ENCODE measurements at regions not wholly inside any gene's neighbourhood (a gene's known extent, or its start where the extent isn't known, plus 50 kb on each side); places are given as distances from the start of the nearest gene placed in this dataset.

DNA sequence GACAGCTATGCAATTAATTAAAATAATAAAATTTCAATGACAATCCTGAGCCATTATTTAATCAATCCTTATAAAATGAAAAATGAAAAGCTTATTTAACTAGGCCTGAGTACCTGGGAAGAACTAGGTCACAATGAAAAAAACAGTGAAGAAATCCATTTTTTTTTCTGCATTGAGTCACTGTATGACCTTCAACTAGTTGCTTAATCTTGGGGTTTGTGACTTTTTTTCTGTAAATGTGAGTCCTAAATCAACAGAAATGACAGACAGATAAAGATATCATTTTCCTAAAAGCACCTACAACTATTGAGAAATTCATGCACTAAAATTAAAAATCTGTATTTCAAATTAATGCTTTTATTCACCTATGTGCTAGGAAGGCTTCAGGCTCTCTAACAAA lies 96.8 kb downstream of the TMEM26 start:
- no peak for FAIRE-seq

DNA sequence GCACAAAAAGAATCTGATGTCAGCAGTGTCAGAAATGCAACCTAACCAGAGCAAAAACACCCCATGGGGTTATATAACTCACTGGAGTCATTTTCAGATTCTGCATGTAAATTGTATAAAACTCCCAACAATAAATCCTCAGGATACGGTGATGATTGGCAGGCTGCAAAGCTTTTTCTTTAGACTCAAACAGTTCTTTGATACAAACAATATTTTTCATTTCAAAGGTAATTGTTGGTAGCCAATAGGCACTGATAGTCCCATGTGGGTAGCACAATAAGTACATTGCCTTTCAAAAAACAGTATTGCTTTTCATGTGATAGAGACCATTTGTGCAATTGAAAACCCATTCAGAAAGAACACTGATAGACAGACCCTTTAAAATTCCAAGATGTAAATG lies 98.0 kb downstream of the TMEM26 start:
- FAIRE-seq: no peak

DNA sequence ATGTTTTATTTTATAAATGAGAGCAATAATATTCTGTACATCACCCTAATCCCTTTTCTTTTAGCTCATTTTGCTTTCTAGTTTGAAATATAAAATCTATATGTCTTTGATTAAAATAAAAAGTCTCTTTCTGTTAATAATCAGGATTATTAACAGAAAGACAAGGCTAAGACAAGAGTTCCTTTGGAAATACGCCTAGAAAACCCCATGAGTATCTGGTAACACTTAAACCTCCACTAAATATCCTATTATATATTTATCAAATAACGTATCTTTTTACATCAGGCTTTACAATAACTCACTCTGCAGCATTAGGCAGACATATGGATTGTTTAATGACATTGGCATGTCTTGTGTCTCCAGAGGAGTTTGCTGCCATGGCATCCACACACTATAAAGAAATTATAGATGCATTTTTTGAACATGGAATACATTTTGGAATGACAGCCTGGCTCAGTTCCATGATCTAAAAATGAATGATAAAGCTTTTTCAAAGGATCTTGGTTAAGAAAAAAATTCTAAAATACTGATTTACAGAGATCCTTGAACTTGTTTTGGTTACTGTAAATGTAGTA lies 98.7 kb downstream of the TMEM26 start:
- no peak for FAIRE-seq

DNA sequence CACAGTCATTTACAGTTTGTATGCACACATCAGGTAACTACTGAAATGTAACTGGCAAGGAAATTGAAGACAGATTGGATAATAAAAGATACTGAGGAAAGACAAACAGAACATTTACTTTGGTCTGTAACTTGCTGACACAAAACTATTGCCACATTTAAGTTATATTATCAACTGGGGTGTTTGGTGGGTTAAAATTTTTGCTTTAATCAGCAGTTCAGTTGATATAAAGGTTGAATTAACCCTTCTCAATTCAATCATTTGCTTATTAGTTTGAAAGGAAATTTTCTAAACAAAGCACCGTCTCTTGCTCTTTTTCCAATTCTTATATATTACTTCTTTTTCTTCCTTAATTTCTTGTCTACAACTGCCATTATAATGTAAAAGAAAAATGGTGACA lies 102.4 kb downstream of the TMEM26 start:
- FAIRE-seq: no peak

DNA sequence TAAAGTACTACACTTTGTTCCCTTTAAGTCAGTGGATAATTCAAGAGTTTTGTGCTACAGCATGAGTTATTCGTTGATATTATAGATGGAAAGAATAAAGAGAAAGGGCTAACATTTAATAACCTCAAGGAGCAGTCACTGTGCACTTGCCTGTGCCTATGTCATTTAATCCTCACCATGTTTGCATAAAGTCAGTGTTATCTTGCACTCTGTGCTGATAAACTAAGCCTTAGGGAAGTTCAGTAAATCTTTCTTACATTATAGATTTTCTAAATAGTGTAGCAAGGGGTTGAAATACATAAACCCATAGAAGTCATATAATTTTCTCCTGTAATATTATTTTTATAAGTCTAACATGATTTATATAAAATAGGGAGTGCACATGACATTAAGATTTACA lies 103.1 kb downstream of the TMEM26 start:
- FAIRE-seq: no peak

DNA sequence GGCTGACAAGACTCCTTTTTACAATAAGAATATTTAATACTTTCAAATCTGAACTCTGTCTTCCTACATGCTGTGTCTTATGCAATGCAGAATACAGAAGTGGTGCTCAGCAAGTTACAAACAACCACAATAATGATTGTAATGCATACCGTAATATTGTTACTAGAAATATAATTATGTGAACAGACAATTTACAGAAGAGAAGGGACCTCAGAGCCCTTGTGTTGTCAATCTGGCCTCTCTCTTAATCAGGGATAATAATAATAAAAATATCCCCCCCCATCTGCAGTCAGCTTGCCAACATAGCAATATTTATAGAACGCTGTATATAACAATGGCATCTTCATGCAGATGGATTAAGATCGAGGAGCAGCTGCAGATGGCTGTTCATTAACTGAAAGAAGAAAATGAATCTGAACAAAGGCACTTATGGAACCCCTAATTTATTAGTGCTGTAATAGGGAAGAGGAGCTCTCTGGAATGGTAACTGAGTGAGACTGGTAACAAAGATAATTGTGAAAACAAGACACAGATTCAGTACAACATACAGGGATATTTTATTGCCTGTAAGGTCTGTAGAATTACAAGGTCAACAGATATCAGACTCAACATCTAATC lies 106.3 kb downstream of the TMEM26 start:
- no peak for FAIRE-seq

DNA sequence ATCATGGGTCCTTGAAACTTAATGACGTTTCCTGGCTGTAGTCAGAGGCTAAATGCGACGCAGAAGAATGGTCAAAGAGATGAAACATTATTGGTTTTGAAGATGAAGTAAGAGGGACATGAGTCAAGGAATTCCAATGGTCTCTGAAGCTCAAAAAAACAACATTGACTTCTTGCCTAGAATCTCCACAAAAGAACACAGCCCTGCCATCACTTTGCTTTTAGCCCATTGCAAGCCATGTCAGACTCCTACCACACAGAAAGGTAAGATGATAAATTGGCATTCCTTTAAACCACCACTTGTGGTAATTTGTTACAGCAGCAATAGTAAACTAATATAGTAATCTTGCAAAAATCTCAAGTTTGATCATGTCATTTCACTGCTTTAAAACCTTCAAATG lies 109.4 kb downstream of the TMEM26 start:
- FAIRE-seq: no peak

DNA sequence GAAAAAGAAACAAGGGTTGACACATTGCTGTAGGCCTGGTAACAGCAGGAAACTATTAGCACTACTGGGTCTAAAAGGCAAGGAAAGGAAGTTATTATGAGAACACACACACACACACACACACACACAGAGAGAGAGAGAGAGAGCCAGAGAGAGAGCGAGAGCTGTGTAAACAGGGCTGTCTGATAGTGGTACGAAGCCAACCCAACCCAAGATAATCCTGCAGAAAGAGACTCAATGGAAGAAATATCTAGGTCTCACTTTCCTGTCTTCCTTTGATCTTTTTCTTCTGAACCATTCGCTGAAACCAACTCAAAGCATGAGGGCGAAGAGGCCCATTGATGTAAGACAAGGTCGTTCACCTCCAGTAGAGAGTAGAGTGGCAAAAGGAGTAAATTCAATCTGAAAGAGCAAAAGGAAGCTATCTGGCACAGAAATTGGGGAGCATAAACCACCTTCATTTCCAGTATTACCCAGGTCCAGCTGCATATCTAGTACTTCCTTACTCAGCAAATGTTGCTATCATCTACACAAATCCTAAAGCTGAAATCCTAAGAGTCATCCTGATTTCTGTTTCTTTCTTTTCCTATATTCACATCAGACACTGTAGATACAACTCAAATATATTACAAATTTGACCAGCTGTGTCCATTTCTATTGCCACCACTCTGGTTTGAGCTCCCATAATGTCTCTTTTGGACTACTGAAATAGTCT lies 110.2 kb downstream of the TMEM26 start:
- FAIRE-seq: no peak

DNA sequence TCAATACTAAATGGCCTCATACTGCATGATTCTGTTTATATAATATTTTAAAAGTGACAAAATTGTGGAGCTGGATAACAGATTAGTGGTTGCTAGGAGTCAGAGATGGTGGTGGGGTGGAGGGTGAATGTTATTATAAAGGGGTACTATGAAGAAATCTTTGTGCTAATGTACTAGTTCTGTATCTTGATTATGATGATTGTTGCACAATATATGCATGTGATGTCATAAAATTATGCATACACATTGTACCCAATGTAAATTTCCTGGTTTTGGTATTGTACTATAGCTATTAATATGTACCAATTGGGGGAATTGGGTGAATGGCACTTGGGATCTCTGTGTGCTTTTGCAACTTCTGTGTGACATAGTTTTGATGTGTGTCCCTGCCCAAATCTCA lies 112.2 kb downstream of the TMEM26 start:
- no peak for FAIRE-seq

DNA sequence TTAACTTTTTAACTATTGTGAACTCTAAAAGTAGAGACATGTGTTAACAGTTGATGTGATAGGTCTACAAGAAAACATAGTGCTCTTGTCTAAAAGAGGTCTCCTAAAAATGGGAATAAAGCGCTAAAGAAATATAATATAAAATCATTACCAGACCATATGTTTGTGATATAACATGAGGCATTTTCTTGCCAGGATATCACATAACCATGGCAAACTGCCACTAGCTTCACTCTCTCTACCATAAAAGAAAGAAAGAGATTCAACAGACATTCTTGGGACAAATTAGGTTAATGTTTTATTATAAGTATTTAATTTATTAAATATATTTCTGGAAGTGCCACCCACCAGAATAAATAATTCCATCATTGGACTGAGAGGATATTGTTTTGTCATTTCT lies 115.0 kb downstream of the TMEM26 start:
- no peak for FAIRE-seq

DNA sequence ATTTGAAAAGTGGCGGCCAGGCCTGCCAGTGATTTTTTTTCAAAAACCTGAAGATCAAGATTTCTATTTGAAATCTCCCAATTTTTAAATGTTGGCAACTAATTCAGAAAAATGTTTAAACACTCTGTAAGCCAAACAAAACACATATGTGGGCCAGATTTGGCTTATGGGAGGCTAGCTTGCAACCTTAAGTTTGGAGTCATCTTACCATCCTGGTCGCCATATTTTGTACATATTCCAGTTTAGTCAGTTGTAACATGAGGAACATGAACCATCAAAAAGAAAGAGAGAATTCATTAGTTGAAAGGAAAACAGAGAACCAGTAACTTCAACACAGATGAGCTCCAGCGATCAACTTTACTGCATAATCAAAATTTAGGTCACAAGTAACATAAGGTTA lies 115.4 kb downstream of the TMEM26 start:
- no peak for FAIRE-seq

DNA sequence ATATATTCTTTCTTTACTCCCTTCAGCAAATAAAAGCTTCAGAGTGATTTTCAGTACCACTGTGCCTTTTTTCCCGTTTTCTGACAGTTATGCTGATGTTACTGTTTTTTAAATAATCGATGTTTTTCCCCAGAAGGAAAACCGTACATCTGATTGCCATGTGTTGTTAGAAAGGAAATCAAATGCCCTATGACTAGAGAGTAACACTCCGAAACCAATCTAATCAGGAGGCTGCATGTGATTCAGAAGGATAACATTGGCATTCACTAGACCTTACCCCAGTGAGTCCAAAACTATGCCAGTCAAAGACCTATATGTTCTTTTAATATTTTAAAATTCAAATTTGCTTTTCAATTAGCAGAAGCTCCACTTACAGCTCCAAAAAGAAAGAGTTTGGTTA lies 116.3 kb downstream of the TMEM26 start:
- FAIRE-seq: no peak

DNA sequence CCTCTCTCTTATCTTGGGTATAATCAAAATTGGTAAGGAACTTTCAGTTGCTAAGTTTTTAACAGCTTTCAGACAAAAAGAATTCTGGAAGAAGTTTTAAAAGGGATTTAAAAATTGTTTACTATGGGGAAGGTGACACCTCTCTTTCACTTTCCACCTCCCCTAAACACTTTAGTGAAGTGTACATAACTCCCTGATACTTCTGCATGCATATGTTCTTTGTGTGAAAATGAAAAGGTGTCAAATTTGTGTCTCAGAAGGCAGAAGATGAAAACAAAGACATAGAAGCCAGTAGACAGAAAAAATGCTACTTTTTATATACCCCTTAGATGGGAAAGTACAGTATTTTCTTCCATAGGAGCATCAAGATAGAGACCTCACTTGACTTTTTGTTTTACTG lies 117.8 kb downstream of the TMEM26 start:
- no peak for FAIRE-seq

DNA sequence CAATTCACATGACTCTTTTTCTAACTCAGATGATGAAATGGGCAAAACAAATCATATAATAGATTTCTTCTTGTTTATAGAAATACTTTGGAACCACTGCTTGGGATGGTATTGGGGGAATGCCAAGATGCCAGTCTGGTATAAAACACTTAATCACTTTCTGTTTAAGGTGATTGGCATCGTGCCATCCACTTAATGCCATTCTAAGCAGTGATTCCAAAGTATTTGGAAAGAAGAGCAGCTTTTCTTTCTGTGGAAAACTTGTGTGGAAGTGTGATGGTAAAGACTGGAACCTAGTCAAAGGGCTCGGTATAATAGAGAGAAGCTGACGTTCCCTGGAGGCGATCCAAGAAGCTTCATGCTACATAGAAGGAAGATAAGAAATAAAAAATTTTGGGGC lies 120.6 kb downstream of the TMEM26 start:
- FAIRE-seq: no peak

DNA sequence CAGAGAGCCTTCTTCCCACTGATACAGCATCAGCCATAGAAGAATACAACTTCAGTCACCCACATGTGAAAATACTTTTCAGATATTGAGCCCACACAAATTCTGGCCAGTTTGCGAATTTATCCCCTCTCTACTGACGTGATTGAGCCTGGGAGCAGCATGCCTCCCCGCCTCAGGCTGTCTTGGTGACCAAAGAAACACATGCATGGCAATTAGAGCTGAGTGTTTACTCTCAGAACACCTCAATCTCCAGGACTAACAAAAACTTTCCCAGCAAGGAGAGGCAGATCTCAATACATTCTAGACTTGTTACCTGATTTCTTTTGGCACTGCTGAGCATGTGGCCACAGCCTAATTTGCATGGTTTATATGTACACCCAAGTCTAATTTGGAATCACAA lies 122.5 kb downstream of the TMEM26 start:
- no peak for FAIRE-seq

DNA sequence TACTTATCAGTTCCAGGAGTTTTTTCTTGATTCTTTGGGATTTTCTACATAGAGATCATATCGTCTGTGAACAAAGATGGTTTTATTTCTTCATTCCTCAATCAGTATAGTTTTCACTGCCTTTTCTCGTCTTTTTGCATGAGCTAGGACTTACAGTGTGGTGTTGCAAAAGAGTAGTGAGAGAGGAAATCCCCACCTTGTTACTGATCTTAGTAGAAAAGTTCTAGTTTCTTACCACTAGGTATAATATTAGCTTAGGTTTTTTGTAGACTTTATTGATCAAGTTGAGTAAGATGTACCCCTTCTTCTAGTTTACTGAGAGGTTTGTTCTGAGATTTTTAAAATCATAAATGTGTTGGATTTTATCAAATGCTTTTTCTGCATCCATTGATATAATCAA lies 123.3 kb downstream of the TMEM26 start:
- FAIRE-seq: no peak

DNA sequence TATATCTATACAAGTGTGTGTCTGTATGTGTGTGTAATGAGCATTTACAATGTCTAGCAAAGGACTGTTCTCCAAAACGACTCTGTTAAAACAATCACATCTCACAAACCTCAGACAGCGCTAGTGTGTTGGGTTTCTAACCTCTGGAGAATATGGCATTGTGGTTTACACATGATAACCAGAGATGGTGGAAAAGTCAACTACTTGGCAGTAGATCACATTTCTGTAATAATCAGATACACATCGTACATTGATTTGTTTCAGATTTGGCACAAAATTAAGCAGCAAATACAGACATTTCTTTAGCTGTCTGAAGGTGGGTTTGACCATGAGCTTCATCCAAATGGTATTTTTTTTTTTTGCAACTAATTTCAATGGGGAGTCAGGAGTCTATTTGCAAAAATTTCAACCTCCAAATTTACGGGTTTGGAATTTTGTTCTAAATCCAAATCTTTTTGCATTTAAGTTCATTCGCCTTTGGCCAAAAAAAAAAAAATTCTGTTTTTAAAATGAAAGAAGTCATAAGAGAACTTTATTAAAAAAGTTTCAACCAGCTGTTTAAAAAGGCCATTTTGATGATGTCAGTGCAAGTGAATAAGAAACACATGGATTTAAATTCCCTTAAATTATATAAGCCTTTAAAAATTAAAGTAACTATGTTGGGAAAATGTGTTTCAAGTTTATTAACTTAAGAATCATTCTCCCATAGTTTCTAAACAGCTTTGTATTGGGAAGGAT lies 127.8 kb downstream of the TMEM26 start:
- no peak for FAIRE-seq

DNA sequence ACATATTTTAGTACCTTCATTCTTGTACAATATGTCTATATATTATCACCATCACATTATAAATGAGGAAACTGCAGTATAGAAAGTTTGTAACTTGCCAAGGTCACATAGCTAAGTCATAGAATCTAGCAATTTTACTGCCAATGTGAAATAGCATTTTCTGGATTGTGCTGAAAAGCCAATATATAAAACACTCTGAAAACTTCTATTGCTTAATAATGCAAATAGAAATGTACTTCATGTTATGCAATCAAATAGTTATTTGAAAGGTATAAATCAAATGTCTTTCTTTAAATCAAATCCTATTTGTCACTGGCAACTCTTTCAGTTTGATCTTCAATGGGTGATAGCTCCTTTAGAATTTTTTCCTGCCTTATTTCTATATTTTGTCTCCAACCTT lies 129.5 kb downstream of the TMEM26 start:
- no peak for FAIRE-seq

DNA sequence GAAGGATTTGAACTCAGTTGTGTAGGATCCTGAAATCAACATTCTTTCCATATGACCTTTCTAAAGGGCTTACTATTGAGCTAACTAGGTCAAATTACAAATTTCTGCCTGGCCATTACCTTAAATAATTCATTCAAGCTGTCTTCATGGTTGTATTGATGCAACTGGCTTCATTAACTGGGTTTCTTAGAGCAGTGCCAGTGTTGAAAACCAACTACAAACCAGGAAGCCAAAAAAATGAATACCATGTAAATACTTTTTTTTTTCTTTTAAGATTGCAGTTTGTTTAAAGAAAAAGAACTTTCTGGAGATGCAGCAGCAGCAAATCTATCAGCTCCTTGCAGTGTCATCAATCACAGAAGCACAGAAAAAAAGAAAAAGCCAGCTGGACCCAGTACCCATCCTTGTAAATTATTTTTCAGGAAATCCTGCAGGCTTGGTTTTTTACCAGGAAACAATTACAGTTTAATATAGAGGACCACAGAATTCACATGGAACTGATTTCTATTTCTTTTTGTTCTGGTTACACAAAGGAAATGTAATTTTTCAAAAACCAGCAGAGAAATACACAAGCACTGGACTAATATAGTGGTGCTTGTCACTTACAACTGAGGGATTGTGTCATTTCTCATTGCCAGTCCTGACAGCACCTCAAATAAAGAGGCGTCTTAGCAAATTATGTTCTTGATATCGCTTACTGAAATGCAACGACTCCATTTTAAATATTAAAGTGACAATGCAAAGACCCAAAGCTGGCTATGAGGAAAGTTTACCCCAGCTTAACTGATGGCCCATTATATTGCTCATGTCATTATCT lies 131.9 kb downstream of the TMEM26 start:
- no peak for FAIRE-seq

DNA sequence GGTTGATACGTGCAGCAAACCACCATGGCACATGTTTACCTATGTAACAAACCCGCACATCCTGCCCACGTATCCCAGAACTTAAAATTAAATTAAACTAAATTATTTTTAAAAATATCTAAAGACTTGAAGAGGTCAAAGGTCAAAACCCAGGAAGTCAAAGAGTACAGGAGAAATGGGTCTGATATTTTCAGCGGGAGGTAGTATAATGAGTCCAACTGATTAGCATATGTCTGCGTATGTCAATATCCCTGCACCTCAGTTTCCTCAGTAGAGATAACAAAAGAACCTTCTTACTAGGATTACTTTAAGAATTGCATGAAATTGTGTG lies 133.0 kb downstream of the TMEM26 start:
- FAIRE-seq: no peak

DNA sequence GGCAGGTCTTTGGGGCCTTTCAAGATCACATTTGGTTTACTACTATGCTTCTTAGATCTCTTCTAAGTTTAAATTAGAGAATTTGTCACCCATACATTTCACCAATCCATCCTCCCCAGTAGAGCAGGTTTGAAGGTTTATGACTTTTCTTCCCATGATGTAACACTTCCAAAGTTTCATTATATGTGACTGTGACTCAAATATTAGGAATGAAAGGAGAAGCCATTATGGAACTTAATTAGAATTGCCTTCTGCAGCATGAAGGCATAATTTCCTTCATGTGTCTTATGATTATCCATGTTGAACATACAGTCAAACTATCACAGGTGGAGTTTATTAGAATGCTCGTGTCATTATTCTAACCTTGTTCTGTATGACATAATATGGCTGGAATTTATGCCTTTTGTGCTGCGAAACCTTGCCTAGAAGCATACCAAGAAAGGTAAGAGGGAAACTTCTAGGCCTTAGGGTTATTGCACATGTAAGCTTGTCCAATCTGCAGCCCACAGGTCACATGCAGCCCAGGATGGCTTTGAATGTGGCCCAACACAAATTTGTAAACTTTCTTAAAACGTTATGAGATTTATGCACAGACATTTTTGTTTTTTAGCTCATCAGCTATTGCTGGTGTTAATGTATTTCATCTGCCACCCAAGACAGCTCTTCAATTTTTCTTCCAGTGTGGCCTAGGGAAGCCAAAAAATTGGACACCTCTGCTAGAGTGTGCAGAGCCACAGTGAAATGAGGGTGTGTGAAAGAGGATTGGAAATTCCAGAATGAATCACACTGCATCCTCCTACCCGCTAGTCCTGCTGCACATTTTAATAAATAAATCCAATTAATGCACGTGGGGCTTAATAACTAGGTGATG lies 133.6 kb downstream of the TMEM26 start:
- no peak for FAIRE-seq

DNA sequence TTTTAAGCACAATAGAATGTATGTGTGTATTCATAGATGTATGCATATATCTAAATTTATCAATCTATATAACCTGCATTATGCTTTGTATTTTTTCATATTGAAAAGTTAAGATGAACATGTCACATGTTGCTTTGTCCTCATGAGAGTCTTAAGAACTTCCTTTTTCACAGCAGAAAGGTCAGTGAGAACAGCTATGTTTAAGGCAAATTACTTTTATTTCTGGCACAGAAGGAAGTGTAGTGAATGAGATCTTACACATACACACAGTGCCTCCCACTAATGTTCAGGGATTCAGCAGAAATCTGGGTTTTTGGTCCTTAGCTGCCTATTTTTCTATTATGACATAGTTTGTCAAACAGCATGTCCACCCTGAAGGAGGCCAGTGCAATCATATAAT lies 134.8 kb downstream of the TMEM26 start:
- FAIRE-seq: no peak

All from colon (tissue), 2 donors.